SIG-M5 treated with dmso at 0.1 percent for 504 hours (cell line): ENCODE measurements at regions not wholly inside any gene's neighbourhood (a gene's known extent, or its start where the extent isn't known, plus 50 kb on each side); places are given as distances from the start of the nearest gene placed in this dataset.

Experiments used
- DNase-seq: peaks from one replicate; lab custom pipeline; 2025; ENCODE audit not compliant: unreplicated experiment; lab: John Stamatoyannopoulos, UW

DNA sequence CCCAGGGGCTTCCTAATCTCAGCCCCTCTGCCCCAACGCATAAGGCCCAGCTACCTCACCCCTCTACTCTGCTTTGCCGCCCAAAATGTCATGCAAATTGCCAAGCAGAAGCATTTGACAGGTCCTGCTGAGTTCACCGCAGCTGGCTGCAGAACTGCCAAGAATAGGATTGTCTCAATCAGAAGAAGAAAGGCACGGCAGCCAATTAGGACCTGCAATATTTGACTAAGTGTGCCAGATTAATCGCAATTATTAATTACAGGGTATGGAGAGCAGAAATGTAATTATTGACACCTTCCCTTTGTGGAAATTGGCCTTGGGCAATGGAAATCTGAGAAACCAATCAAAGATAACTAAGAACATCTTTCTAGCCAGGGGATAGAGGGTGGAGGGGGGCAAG, 318.6 kb downstream of the LRFN2 start:
- no peak for DNase-seq

DNA sequence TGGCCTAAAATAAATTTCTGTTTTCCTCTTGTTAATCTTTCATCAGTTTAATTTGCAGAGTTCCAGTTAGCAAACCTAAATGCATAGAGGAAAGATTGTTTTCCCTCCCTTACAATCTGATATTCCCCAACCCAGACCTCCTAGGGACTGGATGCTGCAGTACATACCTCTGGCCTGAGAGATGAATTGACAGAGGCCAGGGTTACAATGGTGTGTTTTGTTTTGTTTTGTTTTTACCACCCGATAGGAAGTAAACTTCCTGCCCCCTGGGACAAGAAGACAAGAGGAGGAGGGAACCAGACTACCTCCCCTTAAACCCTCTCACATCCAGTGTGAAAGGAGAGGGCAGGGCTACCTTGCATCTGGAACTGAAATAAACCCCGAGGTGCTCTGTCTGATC, 319.0 kb downstream of the LRFN2 start:
- DNase-seq, result no peak

DNA sequence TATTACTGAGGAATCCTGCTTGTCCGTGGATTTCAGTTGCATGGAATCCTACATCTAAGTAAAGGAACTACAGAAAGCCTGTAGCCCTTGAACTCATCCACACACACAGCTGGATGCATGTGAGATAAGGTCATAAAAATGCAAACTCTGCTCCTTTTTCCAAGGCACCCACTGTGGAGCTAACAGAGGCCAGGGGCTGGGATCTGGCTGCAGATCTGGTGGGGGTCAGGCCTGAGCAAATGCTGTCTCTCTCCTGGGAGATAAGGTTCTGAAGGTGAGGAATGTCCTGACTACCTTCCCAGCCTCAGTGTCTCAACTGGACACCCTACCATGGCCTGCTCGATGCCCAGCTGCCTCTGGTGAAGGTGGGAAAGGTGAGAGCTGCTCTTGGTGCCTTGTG, 321.5 kb downstream of the LRFN2 start:
- DNase-seq, result no peak

DNA sequence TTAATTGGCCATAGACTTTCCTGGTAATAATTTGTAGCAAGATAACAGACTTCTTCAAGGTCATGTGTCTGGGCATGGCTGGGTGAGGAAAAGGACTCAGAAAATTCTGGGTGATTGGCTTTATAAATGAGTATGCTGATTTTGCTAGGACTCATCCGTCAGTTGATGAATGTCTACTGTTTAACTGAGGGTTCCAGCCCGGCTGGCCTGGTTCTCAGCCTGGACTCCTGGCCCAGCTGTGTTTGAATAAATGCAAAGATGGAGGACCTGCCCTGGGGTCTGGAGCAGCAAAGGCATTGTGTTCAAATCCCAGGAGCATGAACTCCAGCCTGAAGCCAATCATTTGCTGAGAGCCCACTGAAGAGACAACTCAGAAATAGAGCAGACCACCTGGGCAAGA, 323.2 kb downstream of the LRFN2 start:
- no peak for DNase-seq

DNA sequence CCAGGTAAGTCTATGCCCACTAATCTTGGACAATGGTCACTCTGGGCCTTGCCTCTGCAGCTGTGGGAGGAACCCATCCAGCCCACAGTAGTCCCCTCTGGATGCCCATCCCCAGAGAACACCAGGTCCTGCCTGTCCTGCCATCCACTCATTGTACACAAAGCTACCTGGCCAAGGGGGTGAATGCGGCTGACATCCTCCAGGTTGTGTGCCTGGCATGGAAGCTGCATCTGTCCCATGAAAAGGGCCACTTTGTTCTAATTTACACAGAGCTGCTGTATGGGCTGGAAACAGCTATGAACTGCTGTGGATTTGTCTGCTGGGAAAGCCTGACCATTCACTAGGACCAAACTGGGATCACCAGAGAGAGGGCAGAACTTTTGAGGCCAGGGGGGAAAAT, 324.8 kb downstream of the LRFN2 start:
- DNase-seq, result no peak

DNA sequence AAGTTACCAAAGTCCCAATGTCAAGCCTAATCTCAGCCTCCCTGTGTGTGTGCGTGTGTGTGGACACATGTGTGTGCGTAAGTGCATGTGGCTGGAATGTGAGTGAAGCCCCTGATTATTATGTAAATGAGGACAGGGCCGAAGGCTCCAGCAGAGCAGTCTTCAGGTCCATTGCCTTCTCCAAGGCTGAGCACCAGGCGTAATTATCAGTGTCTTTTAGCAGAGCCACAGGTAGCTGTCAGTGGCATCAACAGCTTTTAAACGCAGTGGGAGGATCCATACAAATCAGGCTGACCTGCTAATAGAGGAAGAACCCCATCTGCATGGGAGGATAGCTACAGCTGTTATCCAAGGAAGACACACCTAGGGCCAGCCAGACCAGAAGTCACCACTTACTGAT, 324.3 kb upstream of the MOCS1 start:
- DNase-seq, result no peak

DNA sequence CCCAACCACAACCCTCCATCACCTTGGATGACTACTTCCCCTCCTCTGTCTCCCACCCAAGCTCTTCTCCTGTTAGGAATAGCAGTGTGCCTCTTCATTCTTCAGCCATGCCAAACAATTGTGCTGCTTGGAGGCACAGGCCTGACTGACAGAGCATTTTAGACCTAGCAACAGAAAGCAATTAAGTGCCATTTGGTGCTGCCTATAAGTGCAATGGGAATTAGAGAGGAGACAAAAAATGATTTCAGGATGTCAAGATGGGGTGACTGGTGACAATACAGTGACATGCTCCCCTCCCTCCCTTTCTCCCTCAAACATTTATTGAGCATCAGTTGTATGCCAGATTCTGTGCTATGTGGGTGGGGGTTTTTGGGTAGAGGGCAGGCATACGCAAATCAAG, 322.6 kb upstream of the MOCS1 start:
- DNase-seq, result no peak

DNA sequence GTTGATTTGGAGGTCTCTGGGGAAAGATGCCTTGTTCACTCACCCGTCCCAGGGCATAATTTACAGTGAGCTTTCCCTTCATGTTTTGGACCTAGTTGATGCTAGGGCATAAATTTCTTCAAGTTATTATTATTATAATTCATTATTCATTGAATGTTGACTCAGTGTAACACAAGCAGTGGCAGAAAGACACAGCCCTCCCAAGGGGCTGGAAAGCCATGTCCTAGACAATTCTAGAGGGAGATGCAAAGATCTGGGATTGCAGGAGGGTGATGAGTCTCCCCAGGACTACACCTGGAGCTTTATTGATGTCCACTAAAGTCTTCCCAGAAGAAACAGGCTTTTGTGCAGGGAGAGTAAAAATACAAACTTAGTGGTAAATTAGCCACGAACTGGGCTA, 322.0 kb upstream of the MOCS1 start:
- no peak for DNase-seq

DNA sequence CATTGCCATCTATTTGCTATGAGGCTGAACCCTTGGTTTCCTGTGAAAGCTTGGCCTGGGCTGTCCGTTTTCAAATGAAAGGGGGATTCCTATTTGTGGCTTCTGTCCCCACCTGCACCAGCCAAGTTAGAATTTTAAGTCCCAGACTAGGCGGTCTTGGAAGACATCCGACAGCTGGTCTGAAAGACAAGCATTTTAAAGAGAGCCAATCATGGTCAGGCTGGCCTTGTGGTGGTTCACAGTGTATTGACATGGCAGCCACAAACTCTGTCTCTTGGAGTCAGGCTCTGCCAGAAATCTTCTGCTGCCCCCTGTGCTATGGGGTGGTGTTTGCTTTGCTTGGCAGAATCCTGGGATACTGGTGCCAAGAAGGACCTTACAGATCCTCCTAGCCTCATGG, 319.2 kb upstream of the MOCS1 start:
- DNase-seq, result no peak

DNA sequence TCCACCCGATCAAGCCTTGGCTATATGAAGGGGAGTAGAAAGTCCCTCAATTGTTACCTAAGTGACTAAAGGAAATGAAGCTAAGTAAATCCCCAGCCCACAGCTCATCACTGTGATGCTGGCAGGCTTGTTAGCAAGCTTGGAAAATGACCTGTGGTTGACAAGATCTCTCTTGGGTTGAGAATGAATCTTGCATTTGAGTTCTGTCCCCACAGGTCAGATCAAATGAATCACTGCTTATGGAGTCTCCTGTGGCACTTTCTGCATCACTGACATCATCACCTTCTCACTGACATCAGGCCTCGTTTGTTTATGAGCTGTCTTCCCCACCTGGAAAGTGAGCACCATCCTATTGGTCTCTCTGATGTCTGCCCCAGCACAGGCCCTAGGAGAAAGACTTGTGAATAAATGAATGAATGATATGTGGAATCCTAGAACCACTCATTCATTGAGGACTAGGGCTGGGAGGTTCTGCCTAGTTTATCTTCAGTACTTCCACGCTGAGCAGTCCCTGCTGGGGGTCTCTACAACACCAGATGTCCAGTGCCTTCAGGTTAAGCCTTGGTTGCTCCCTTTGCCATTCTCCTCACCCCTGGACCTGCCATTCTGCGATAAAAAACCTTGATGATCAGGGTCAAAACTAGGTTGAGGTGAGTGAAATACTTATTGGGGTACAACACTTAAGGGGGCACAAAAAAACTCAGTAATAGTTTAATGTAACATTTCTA, 318.4 kb upstream of the MOCS1 start:
- no peak for DNase-seq

DNA sequence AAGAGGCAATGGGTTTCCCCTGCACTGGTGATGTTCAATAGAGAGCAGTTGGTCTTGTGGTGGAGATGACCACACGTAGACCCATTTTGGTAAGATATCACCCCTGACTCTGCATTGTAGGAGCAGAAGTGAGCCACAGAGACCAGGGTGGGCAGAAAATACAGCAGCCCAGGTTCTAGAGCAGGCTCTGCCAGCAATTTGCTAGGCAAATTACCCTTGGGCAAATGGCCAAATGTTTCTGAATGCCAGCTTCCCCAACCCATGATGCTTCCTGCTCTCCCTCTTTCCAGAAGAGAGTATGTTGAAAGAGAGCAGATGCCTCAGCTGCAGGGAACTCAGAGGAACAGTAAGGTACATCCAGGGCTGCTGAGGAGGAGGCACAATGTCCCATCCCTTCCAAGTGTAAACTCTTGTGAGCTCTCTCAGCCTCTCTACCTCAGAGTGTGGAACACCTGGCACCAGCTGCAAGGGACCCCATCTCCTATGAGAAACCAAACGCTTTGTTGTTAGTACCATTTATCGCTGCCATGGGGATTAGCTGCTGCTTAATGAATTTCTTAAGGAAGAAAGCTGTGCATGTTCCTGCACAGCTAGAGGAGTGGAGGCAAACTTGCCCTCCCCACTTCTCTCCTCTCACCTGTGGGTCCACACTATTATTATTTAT, 317.5 kb upstream of the MOCS1 start:
- DNase-seq, result no peak

DNA sequence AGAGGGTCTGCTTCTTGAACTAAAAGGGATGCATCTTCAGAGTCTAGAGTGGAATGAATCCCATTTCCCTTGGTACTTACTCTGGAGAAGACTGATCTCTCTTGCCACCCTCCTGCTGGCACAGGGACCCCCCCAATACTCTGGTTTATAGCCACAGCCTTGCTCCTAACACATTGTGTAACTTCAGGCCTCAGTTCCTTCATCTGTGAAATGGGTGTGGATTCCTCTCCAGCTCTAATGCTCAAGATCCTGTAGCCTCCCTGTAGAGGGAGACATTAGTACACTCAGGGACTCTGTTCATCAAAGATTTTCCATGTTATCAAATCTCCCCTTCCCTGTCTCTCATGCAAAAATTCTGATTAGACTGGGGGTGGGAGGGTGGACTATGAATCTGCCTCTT, 315.7 kb upstream of the MOCS1 start:
- no peak for DNase-seq

DNA sequence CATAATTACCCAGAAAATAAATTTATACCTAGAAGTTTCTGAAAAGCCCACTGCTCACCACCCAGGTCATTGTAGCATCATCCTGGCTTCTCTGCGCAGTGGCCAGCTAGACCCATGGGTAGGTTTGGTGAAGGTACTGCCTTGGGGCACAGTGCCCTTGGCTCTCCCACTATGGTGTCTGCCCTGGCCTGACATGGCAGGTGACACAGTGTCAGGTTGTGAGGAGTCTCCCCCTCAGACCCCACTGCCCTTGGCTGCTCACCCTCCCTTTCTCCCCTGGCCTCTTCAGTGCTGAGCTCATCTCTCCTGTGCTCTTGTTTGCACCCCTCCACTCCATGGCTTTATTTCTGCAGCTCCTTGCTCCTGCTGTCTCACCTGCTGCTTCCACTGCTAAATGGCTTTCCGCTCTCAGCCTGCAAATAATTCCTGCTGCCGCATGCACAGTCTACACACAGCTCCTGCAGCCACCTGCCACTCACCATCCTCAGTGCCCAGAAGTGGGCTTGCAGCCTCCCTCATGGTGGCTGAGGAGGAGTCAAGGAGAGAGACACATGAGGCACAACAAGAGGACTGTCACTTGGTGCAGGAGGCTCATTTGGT, 313.4 kb upstream of the MOCS1 start:
- no peak for DNase-seq

DNA sequence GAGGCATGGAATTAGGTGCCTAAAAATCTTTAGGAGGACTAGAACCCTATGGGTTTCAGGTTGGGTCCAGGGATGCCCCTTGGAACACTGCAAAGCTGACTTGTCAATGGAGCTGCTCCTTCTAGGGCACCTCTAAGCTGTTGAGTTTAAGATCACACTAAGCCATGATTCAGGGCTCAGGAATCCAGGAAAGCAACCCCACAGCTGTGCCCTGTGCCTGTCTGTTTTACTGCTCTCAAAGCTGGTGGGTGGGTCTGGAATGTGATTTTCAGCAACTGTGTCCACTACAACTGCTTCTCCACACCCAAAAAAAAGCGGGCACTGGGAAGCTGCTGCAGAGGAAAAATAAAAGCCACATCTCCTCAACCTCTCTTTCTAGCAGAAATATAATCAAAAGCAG, 310.4 kb upstream of the MOCS1 start:
- DNase-seq, result no peak

DNA sequence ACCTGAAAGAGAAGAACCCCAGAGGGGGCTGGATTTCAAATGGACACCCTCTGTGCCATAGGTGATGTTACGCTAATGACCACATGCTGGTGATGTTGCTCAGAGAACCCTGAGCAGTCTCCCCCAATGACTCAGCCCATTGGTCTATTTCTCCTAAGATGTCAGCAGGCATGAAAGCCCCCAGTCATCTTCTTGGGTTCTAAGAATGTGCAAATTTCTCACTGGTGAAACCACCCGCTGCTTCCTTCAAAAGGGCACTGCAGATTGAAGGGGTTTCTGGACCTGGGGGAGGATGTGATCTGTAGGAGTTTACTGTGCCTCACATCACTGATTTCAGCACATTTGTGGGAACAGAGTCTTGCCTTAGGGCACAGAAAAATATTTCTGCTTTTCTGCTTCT, 298.4 kb upstream of the MOCS1 start:
- DNase-seq, result no peak

DNA sequence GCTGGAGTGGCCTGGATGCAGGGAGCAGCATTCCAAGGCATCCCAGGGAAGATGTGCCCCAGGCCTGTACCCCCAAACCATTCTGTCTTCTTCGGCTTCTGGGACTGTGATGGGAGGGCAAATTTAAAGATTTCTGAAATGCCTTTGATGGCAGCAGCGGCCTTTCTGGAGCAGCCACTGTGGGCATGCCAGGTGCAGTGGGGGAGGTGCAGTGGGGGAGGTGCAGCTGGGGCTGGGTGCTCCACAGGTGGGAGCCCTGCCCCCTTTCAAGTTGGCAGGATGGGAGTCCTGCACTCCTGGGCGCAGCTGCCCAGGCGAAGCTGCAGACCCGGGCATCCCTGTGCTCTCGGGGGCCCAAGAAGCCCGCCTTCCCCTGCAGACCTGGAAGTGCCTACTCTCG, 293.5 kb upstream of the MOCS1 start:
- DNase-seq, result no peak

DNA sequence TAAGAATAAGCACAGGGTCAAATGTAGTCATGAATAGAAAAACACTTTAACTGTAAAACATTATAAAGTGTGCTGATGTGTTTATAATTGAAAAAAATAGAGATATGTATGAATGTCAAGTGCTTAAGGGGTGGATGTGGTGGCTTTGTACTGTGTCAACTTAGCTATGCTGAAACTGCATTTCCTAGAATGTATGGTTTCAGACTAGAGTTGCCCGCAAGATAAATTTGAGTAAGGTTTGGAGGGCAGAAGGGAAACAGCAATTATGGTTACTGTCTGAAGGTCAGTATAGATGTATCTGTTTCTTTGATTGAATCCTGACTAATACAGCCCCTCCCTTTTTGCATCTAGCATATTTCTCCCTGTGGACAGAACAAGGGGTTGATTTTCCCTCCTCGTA, 288.1 kb upstream of the MOCS1 start:
- no peak for DNase-seq

DNA sequence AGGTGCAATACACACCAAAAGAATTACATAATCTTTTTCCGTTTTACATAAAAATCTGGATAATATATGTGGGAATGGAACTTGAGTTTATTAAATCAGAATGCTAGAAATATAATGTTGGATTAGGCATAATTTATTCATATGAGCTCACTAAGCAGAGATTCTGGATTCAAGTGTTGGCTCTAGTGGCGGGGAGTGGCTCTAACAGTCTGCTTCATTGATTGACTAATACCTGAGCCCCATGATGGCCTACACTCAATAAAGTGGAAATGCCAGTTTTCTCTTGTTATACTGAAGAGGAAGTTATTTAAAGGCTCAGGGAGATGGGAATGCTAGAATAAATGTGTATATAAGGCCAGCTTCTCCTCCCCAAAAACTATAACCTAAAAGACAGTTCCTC, 285.5 kb upstream of the MOCS1 start:
- no peak for DNase-seq

DNA sequence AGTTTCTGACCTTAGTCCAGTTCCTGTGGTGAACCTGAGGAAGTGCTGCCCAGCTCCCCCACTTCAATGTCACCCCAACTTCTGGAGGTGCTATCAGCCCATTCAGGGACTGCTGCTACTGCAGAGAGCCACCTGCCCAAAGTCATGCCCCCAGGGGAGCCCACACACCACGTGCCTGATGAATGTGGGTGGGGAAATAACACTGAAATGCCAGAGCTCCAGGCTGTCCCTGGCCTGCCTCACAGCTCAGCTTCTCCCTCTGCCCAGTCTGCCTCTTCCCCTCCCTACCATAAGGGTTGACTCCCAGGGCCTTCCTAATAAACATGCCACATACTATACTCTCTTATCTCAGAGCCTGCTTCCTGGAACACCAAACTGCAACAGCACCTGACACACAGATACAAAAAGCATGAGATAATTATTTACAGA, 276.4 kb upstream of the MOCS1 start:
- DNase-seq, result no peak

DNA sequence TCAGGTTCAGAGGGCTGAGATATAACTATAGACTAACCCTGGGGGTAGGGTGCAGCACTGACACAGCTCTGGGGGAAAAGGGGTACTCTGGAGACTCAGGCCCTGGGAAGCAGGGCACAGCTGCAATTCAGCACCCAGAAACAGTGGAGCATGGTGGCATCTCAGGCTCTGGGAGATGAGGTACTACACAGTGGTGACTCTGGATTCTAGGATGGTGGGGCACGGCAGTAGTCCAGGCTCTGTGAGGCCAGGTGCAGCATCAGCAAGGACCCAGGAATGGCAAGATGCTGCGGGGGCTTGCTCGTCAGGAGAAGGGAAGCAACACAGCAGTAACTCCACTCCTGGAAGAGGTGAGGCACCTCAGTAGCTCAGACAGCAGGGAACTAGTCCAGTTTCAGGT, 271.5 kb upstream of the MOCS1 start:
- DNase-seq, result no peak

DNA sequence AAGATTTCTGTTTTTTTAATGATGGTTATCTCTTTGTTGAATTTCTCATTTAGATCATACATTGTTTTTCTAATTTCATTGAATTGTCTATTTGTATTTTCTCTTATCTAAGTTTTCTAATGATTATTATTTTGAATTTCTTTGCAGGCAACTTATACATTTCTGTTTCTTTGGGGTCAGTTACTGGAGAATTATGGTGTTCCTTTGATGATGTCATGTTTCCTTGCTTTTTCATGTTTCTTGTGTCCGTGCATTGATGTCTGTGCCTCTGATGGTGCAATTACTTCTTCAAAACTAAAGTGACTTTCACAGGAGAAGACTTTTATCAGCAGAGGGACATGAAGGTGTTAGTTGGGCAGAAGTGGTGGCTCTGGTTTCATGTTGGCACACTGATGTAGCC, 270.7 kb upstream of the MOCS1 start:
- no peak for DNase-seq

DNA sequence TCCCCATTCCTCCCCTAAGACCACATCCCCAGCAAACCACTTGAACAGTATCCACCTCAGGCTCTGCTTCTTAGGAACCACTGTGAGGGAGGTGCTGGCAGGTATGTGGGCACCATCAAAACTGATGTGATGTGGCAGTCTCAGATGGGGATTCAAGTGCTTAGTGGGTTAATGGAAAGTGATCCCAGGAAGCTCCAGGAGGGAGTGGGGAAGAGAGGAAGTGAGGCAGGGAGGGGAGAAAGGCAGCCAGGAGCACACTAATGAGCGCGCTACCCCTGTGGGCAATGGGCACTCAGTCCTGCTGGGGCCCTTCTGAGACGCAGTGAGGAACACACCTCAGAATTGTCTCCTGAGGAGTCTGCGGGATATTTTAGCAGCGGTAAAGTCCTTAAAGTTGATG, 263.1 kb upstream of the MOCS1 start:
- no peak for DNase-seq

DNA sequence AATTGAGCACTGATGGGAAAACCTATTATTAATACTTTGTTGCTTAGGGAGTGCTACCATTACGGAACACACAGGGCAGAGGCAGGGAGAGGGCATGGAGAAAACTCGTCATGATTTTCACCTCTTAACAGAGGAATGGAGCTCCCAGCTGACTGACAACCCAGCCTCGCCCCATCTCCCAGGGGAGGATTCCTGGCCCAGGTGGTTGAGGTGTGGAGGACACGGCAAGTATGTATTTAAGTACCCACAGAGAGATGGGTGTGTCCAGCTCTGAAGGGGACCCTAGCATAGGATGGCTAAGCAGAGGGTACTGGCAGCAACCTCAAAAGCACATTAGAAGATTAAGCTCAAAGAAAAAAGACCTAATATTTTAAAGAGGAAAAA, 261.9 kb upstream of the MOCS1 start:
- DNase-seq, result no peak
